H1 (cell line): ENCODE measurements at regions not wholly inside any gene's neighbourhood (a gene's known extent, or its start where the extent isn't known, plus 50 kb on each side); places are given as distances from the start of the nearest gene placed in this dataset.

ENCODE experiments used
- CTCF ChIA-PET: fragments of 300-600 bp; sonication (Branson Sonifier 250); formaldehyde crosslinking; loops from one replicate; lab custom pipeline; 2021; ENCODE audit not compliant: partially characterized antibody; lab: Charles Lee
- POLR2A ChIA-PET: fragments of 300-600 bp; sonication (Branson Sonifier 250); formaldehyde crosslinking; loops from one replicate; lab custom pipeline; 2021; ENCODE audit warnings: inconsistent platforms; ENCODE audit not compliant: partially characterized antibody; lab: Charles Lee
- DNase-seq, 2 experiments: peaks; one replicate each; pipeline versions ENCODE4 v3.0.0 to v3.0.0-alpha.2; 2010 to 2022; ENCODE audit warnings: low spot score in 2 of 2, low read depth in 1 of 2, mixed read lengths in 1 of 2
- FAIRE-seq: peaks from 2 replicates; lab custom pipeline; 2011; peaks lifted over from hg19 to GRCh38; lab: Jason Lieb, UNC
- H2AFZ ChIP-seq: 2 replicates; pipeline ENCODE4 v1.8.1; 2012; ENCODE audit warnings: low read length, inconsistent platforms
- H2AK5ac ChIP-seq: 2 replicates; pipeline ENCODE4 v1.6.1; 2013; ENCODE audit warnings: low read depth, low read length
- H2BK120ac ChIP-seq: replicated peaks from 2 replicates; pipeline ENCODE3; 2013; ENCODE audit warnings: low read depth, low read length, inconsistent platforms
- H2BK12ac ChIP-seq: 2 replicates; pipeline ENCODE4 v1.6.1; 2013; ENCODE audit warnings: low read depth, low read length
- H2BK15ac ChIP-seq: 2 replicates; pipeline ENCODE4 v1.6.1; 2013; ENCODE audit warnings: low read length
- H2BK20ac ChIP-seq: 2 replicates; pipeline ENCODE4 v1.6.1; 2013; ENCODE audit warnings: low read length
- H2BK5ac ChIP-seq: 2 replicates; pipeline ENCODE4 v1.6.1; 2013; ENCODE audit warnings: low read depth, low read length
- H3K14ac ChIP-seq: 2 replicates; pipeline ENCODE4 v1.6.1; 2013; ENCODE audit warnings: inconsistent platforms; ENCODE audit not compliant: insufficient read length
- H3K18ac ChIP-seq: 2 replicates; pipeline ENCODE4 v1.6.1; 2013; ENCODE audit warnings: low read length; ENCODE audit errors: extremely low read depth
- H3K23ac ChIP-seq: 2 replicates; pipeline ENCODE4 v1.6.1; 2013; ENCODE audit warnings: inconsistent platforms; ENCODE audit not compliant: insufficient read length
- H3K23me2 ChIP-seq: 2 replicates; pipeline ENCODE4 v1.6.1; 2013; ENCODE audit warnings: low read depth, low read length
- H3K27ac ChIP-seq: 2 replicates; pipeline ENCODE4 v1.6.1; 2011; ENCODE audit warnings: low read depth, low read length, inconsistent platforms
- H3K27me3 ChIP-seq, 4 experiments: replicated peaks in 1 of 4; 1 replicate in 1 of 4; 2 replicates in 3 of 4; pipeline versions ENCODE4 v1.6.1 to v1.8.1; 2011 to 2013; ENCODE audit warnings: low read length in 3 of 4, mild to moderate bottlenecking in 3 of 4, inconsistent platforms in 2 of 4, mixed read lengths in 2 of 4, moderate library complexity in 1 of 4; ENCODE audit not compliant: control insufficient read depth in 3 of 4, insufficient read depth in 3 of 4; ENCODE audit errors: extremely low read depth in 1 of 4
- H3K36me3 ChIP-seq, 4 experiments: 2 replicates each; pipeline versions ENCODE4 v1.6.1 to v1.8.1; 2011 to 2013; ENCODE audit warnings: mild to moderate bottlenecking in 4 of 4, low read length in 3 of 4, moderate library complexity in 2 of 4, control low read depth in 1 of 4, inconsistent platforms in 1 of 4; ENCODE audit not compliant: insufficient read depth in 4 of 4, control insufficient read depth in 2 of 4
- H3K4ac ChIP-seq: replicated peaks from 2 replicates; pipeline ENCODE3; 2013; ENCODE audit warnings: low read length, low read depth, mixed read lengths, inconsistent platforms; ENCODE audit not compliant: insufficient read length
- H3K4me1 ChIP-seq, 4 experiments: replicated peaks in 1 of 4; 1 replicate in 1 of 4; 2 replicates in 3 of 4; pipeline versions ENCODE4 v1.6.1 to v1.8.1; 2011 to 2013; ENCODE audit warnings: low read length in 3 of 4, inconsistent platforms in 2 of 4, mixed read lengths in 1 of 4; ENCODE audit not compliant: insufficient read depth in 4 of 4, control insufficient read depth in 3 of 4
- H3K4me2 ChIP-seq, 2 experiments: 2 replicates each; pipeline versions ENCODE4 v1.6.1 to v1.8.1; 2011 to 2013; ENCODE audit warnings: low read depth in 2 of 2, low read length in 2 of 2, control low read depth in 1 of 2, inconsistent platforms in 1 of 2, mild to moderate bottlenecking in 1 of 2; ENCODE audit not compliant: insufficient read depth in 1 of 2
- H3K4me3 ChIP-seq, 4 experiments: fragments of 200-600, 300-600 bp in 1 of 4; sonication (generic), shearing (Covaris generic), sonication (Bioruptor Twin) in 1 of 4; 2 replicates each; pipeline versions ENCODE4 v1.5.1 to v1.8.1; 2011 to 2016; ENCODE audit warnings: low read length in 4 of 4, low read depth in 3 of 4, control low read depth in 2 of 4, inconsistent platforms in 2 of 4, mild to moderate bottlenecking in 2 of 4, mixed read lengths in 1 of 4, moderate library complexity in 1 of 4; ENCODE audit not compliant: insufficient read depth in 2 of 4; ENCODE audit errors: extremely low read depth in 1 of 4
- H3K56ac ChIP-seq: replicated peaks from 2 replicates; pipeline ENCODE3; 2013; ENCODE audit warnings: low read depth, mild to moderate bottlenecking, mixed read lengths, low read length, inconsistent platforms; ENCODE audit not compliant: insufficient read length
- H3K79me1 ChIP-seq: 2 replicates; pipeline ENCODE4 v1.6.1; 2013; ENCODE audit warnings: low read depth, low read length, control low read depth
- H3K79me2 ChIP-seq, 2 experiments: 2 replicates each; pipeline versions ENCODE4 v1.6.1 to v1.8.1; 2012 to 2013; ENCODE audit warnings: low read length in 2 of 2, mild to moderate bottlenecking in 2 of 2, inconsistent platforms in 1 of 2; ENCODE audit not compliant: insufficient read depth in 2 of 2, control insufficient read depth in 1 of 2
- H3K9ac ChIP-seq, 4 experiments: replicated peaks in 1 of 4; 1 replicate in 1 of 4; 2 replicates in 3 of 4; pipeline versions ENCODE4 v1.6.1 to v1.8.1; 2011 to 2013; ENCODE audit warnings: low read depth in 3 of 4, low read length in 3 of 4, control low read depth in 2 of 4, mild to moderate bottlenecking in 2 of 4, moderate library complexity in 2 of 4, inconsistent platforms in 1 of 4; ENCODE audit errors: extremely low read depth in 1 of 4
- H3K9me3 ChIP-seq, 2 experiments: 2 replicates each; pipeline versions ENCODE4 v1.6.1 to v1.8.1; 2012 to 2013; ENCODE audit warnings: mild to moderate bottlenecking in 2 of 2, moderate library complexity in 2 of 2, control low read depth in 1 of 2, inconsistent platforms in 1 of 2, low read depth in 1 of 2, low read length in 1 of 2, mixed read lengths in 1 of 2; ENCODE audit not compliant: insufficient read depth in 2 of 2
- H4K20me1 ChIP-seq, 2 experiments: replicated peaks in 1 of 2; 2 replicates each; pipeline versions ENCODE3 to v1.8.1; 2011 to 2013; ENCODE audit warnings: inconsistent platforms in 2 of 2, low read length in 2 of 2, mild to moderate bottlenecking in 1 of 2; ENCODE audit not compliant: insufficient read depth in 2 of 2, control insufficient read depth in 1 of 2
- H4K5ac ChIP-seq: 2 replicates; pipeline ENCODE4 v1.6.1; 2013; ENCODE audit warnings: low read length, low read depth, mixed read lengths, inconsistent platforms; ENCODE audit not compliant: insufficient read length
- H4K8ac ChIP-seq: 2 replicates; pipeline ENCODE4 v1.8.0; 2013; ENCODE audit warnings: mild to moderate bottlenecking, moderate library complexity, low read length, inconsistent platforms; ENCODE audit not compliant: insufficient read depth; ENCODE audit errors: extremely low read depth
- H4K91ac ChIP-seq: replicated peaks from 2 replicates; pipeline ENCODE3; 2013; ENCODE audit warnings: low read length, mixed read lengths, inconsistent platforms; ENCODE audit not compliant: insufficient read length
- TAF1 ChIP-seq: IDR thresholded peaks from 2 replicates; pipeline ENCODE4 v1.6.1; 2011; ENCODE audit warnings: mild to moderate bottlenecking, low read depth, low read length
- WGBS, 2 experiments: shearing (Covaris generic) in 1 of 2; methylation state at CpG; one replicate each; pipeline versions ENCODE4 v1.1.6 to v1.1.7; 2013 to 2015; ENCODE audit warnings: low lambda C conversion rate in 2 of 2, mixed read lengths in 2 of 2, inconsistent platforms in 1 of 2, low coverage in 1 of 2, missing lambda C conversion rate in 1 of 2; ENCODE audit not compliant: insufficient replicate concordance in 2 of 2, insufficient coverage in 1 of 2, insufficient read length in 1 of 2; ENCODE audit errors: extremely low coverage in 1 of 2, missing lambda C conversion rate in 1 of 2; 5-methylcytosine and 5-hydroxymethylcytosine counted together
- TF ChIP-seq, protein P1 (sequence below), 3 experiments: IDR thresholded peaks; 1 replicate in 2 of 3; 2 replicates in 1 of 3; pipeline versions ENCODE4 v1.5.1 to v1.6.1; 2011; ENCODE audit warnings: low read length in 3 of 3, mild to moderate bottlenecking in 3 of 3, inconsistent platforms in 2 of 3, low read depth in 1 of 3, moderate library complexity in 1 of 3; ENCODE audit not compliant: insufficient read depth in 1 of 3; ENCODE audit errors: control extremely low read depth in 1 of 3
- TF ChIP-seq, protein P2 (sequence below): IDR thresholded peaks from 2 replicates; pipeline ENCODE4 v1.6.1; 2011; ENCODE audit warnings: low read depth, mild to moderate bottlenecking, low read length; ENCODE audit not compliant: insufficient read depth

DNA sequence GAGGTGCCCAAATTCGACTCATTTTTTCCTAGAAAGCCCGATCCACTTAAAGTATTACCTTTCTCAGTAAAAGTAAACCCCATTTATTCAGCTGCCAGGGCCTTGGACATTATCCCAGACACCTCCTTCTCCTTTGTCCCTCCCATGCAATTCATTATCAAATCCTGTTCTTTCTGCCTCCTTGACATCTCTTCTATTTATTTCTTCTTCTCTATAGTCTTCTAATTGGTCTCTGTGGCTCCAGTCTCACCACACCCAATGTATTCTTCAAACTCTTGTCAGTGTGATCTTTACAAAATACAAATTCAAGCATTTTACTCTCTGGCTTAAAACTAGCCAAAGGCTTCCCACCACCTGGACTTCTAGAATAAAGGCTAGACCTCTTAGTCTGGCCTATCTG, 120.3 kb downstream of the IL20RB start:
- no peaks in the 10 kb centered on the region for H3K4me1 ChIP-seq
- TF ChIP-seq, protein P1, sequence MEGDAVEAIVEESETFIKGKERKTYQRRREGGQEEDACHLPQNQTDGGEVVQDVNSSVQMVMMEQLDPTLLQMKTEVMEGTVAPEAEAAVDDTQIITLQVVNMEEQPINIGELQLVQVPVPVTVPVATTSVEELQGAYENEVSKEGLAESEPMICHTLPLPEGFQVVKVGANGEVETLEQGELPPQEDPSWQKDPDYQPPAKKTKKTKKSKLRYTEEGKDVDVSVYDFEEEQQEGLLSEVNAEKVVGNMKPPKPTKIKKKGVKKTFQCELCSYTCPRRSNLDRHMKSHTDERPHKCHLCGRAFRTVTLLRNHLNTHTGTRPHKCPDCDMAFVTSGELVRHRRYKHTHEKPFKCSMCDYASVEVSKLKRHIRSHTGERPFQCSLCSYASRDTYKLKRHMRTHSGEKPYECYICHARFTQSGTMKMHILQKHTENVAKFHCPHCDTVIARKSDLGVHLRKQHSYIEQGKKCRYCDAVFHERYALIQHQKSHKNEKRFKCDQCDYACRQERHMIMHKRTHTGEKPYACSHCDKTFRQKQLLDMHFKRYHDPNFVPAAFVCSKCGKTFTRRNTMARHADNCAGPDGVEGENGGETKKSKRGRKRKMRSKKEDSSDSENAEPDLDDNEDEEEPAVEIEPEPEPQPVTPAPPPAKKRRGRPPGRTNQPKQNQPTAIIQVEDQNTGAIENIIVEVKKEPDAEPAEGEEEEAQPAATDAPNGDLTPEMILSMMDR (IDR thresholded peaks at IDR 0.05; ENCODE audit: control extremely low read depth in 1 of 3, insufficient read depth in 1 of 3, low read depth in 1 of 3, low read length in 3 of 3): no peak
- TF ChIP-seq, protein P2, sequence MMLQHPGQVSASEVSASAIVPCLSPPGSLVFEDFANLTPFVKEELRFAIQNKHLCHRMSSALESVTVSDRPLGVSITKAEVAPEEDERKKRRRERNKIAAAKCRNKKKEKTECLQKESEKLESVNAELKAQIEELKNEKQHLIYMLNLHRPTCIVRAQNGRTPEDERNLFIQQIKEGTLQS: no peak
- TF ChIP-seq TAF1: no peak

More for the DNA sequence above, 120.3 kb downstream of the IL20RB start:
- Histone ChIP-seq H2BK15ac (no peak overlapping the region), H4K8ac (no peak overlapping the region), H3K18ac (no peak overlapping the region), H3K4me3 (no peak overlapping the region), H4K5ac (no peak overlapping the region), H2AFZ (no peak overlapping the region), H3K27me3 (no peaks in the 10 kb centered on the region), H3K4ac (no peak overlapping the region), H4K20me1 (no peaks in the 10 kb centered on the region), H2BK120ac (no peak overlapping the region), H3K56ac (no peak overlapping the region), H3K9me3 (no peaks in the 10 kb centered on the region), H3K23ac (no peak overlapping the region), H3K36me3 (no peaks in the 10 kb centered on the region), H3K27ac (no peak overlapping the region), H3K4me2 (no peak overlapping the region), H2BK20ac (no peak overlapping the region), H3K14ac (no peak overlapping the region), H2BK12ac (no peak overlapping the region), H4K91ac (no peak overlapping the region), H3K79me1 (no peaks in the 10 kb centered on the region), H2AK5ac (no peak overlapping the region), H2BK5ac (no peak overlapping the region), H3K23me2 (no peaks in the 10 kb centered on the region), H3K9ac (no peak overlapping the region), H3K79me2 (no peaks in the 10 kb centered on the region; a peak in 1 of 4 replicates)
- POLR2A ChIA-PET: no interaction called here
- WGBS, 2 experiments: 85% methylated on average over 2 of the region's 2 CpGs; no CpG with 5 or more reads in 1 of the 2 experiments
- no peak for DNase-seq
- CTCF ChIA-PET: interaction anchor here (0.9 to 1.1 kb wide), 2 partner anchors 33 to 251 kb away, joined by 3 to 4 read pairs; no protein-coding TSS in a partner anchor
- no peak for FAIRE-seq
